ENCODE measurements at regions not wholly inside any gene's neighbourhood (a gene's known extent, or its start where the extent isn't known, plus 50 kb on each side); places are given as distances from the start of the nearest gene placed in this dataset.

- ChIA-PET POLR2A (interaction anchor here (0.6 kb wide), 1 partner anchor 16 kb away, joined by 3 read pairs; no protein-coding TSS in a partner anchor), CTCF (interaction anchor here (0.7 kb wide), 1 partner anchor 992 kb away, joined by 4 read pairs; no protein-coding TSS in a partner anchor)
- no peaks in the 10 kb centered on the region for H3K36me3 ChIP-seq (ENCODE audit: control insufficient read depth in 2 of 2, insufficient read depth in 1 of 2, low read length in 2 of 2)
- H3K27ac ChIP-seq (ENCODE audit: extremely low read depth, low read depth, low read length), result no peak overlapping the region
- no peaks in the 10 kb centered on the region for H3K9me3 ChIP-seq (ENCODE audit: control insufficient read depth, insufficient read depth, low read depth, low read length)
- no peaks in the 10 kb centered on the region for H3K4me1 ChIP-seq (ENCODE audit: control insufficient read depth, insufficient read depth, low read length)
- no peak overlapping the region for H3K4me3 ChIP-seq (ENCODE audit: low read depth, low read length)
- no peak for TF ChIP-seq BCL11B (tag by site-specific recombination; IDR thresholded peaks at IDR 0.05; ENCODE audit: low read depth)
- no peak for TF ChIP-seq ZNF549 (tag by site-specific recombination; IDR thresholded peaks at IDR 0.05)
- no peak for TF ChIP-seq ZBTB1 (tag by site-specific recombination; IDR thresholded peaks at IDR 0.05)
- TF ChIP-seq, protein P1, sequence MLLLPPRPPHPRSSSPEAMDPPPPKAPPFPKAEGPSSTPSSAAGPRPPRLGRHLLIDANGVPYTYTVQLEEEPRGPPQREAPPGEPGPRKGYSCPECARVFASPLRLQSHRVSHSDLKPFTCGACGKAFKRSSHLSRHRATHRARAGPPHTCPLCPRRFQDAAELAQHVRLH (tag by site-specific recombination; IDR thresholded peaks at IDR 0.05), result no peak
- TF ChIP-seq ZNF658 (tag by site-specific recombination; IDR thresholded peaks at IDR 0.05), result no peak
- TF ChIP-seq ZNF121 (tag by site-specific recombination; IDR thresholded peaks at IDR 0.05), result no peak
- TF ChIP-seq ZNF2 (tag by site-specific recombination; IDR thresholded peaks at IDR 0.05), result no peak
- no peak for TF ChIP-seq ZNF544 (tag by site-specific recombination; IDR thresholded peaks at IDR 0.05)
- no peak for TF ChIP-seq ZNF174 (tag by site-specific recombination; IDR thresholded peaks at IDR 0.05)
- TF ChIP-seq KLF1 (tag by site-specific recombination; IDR thresholded peaks at IDR 0.05), result no peak
- TF ChIP-seq ZNF133 (tag by site-specific recombination; IDR thresholded peaks at IDR 0.05), result no peak
- no peak for TF ChIP-seq MYNN (tag by site-specific recombination; IDR thresholded peaks at IDR 0.05; ENCODE audit: borderline replicate concordance)
- TF ChIP-seq, protein P2, sequence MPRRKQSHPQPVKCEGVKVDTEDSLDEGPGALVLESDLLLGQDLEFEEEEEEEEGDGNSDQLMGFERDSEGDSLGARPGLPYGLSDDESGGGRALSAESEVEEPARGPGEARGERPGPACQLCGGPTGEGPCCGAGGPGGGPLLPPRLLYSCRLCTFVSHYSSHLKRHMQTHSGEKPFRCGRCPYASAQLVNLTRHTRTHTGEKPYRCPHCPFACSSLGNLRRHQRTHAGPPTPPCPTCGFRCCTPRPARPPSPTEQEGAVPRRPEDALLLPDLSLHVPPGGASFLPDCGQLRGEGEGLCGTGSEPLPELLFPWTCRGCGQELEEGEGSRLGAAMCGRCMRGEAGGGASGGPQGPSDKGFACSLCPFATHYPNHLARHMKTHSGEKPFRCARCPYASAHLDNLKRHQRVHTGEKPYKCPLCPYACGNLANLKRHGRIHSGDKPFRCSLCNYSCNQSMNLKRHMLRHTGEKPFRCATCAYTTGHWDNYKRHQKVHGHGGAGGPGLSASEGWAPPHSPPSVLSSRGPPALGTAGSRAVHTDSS (tag by site-specific recombination; IDR thresholded peaks at IDR 0.05), result no peak
- no peak for TF ChIP-seq ZNF311 (tag by site-specific recombination; IDR thresholded peaks at IDR 0.05; ENCODE audit: borderline replicate concordance)
These were observed 158.5 kb upstream of the AUTS2 start for GRCh38 chr7:69439636-69440325.

GRCh38 chr7:69440976-69441375, 157.3 kb upstream of the AUTS2 start:
- no peaks in the 10 kb centered on the region for H3K4me1 ChIP-seq (ENCODE audit: control insufficient read depth, insufficient read depth, low read length)
- no peak overlapping the region for H3K4me3 ChIP-seq (ENCODE audit: low read depth, low read length)
- ChIA-PET POLR2A (no interaction called here), CTCF (no interaction called here)
- no peaks in the 10 kb centered on the region for H3K36me3 ChIP-seq (ENCODE audit: control insufficient read depth in 2 of 2, insufficient read depth in 1 of 2, low read length in 2 of 2)
- TF ChIP-seq BCL11B (tag by site-specific recombination; IDR thresholded peaks at IDR 0.05; ENCODE audit: low read depth), result no peak
- no peak for TF ChIP-seq ZNF610 (tag by site-specific recombination; IDR thresholded peaks at IDR 0.05; ENCODE audit: borderline replicate concordance)
- no peak overlapping the region for H3K27ac ChIP-seq (ENCODE audit: extremely low read depth, low read depth, low read length)
- no peaks in the 10 kb centered on the region for H3K9me3 ChIP-seq (ENCODE audit: control insufficient read depth, insufficient read depth, low read depth, low read length)

DNA sequence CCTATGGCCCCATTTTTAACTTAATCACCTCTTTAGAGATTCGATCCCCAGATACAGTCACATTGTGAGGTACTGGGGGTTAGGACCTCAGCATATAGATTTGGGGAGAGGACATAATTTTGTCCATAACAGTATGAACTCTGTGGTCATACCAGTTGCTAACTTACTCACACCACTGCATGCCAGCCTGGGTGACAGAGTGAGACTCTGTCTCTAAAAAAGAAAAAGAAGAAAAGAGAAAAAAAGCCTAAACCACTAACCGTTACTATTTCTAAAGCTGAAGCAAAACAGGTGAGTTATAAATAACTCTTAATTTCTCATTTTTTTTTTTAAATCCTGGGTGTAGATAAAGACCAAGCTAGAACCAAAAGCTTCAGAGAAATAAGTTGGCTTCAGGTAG, 155.1 kb upstream of the AUTS2 start:
- no peaks in the 10 kb centered on the region for H3K9me3 ChIP-seq (ENCODE audit: control insufficient read depth, insufficient read depth, low read depth, low read length)
- H3K36me3 ChIP-seq (ENCODE audit: control insufficient read depth in 2 of 2, insufficient read depth in 1 of 2, low read length in 2 of 2), result no peaks in the 10 kb centered on the region
- H3K4me1 ChIP-seq (ENCODE audit: control insufficient read depth, insufficient read depth, low read length), result no peaks in the 10 kb centered on the region
- H3K27ac ChIP-seq (ENCODE audit: extremely low read depth, low read depth, low read length), result no peak overlapping the region
- H3K4me3 ChIP-seq (ENCODE audit: low read depth, low read length), result no peak overlapping the region
- ChIA-PET CTCF (no interaction called here), POLR2A (no interaction called here)
- TF ChIP-seq ZNF48 (tag by site-specific recombination; IDR thresholded peaks at IDR 0.05) (no peak), EGR2 (tag by site-specific recombination; IDR thresholded peaks at IDR 0.05; ENCODE audit: low read depth) (no peak), ZNF596 (tag by site-specific recombination; IDR thresholded peaks at IDR 0.05) (no peak), ZSCAN16 (tag by site-specific recombination; IDR thresholded peaks at IDR 0.05) (no peak), ZNF146 (tag by site-specific recombination; IDR thresholded peaks at IDR 0.05) (no peak), ZNF121 (tag by site-specific recombination; IDR thresholded peaks at IDR 0.05) (no peak), ZFP41 (tag by site-specific recombination; IDR thresholded peaks at IDR 0.05; ENCODE audit: borderline replicate concordance) (no peak), ZNF221 (tag by site-specific recombination; IDR thresholded peaks at IDR 0.05; ENCODE audit: borderline replicate concordance) (no peak), ZNF37A (tag by site-specific recombination; IDR thresholded peaks at IDR 0.05) (no peak), ZNF2 (tag by site-specific recombination; IDR thresholded peaks at IDR 0.05) (no peak), ZNF23 (tag by site-specific recombination; IDR thresholded peaks at IDR 0.05; ENCODE audit: borderline replicate concordance) (no peak), ZFP69B (tag by site-specific recombination; IDR thresholded peaks at IDR 0.05) (no peak)
- TF ChIP-seq, protein P3, sequence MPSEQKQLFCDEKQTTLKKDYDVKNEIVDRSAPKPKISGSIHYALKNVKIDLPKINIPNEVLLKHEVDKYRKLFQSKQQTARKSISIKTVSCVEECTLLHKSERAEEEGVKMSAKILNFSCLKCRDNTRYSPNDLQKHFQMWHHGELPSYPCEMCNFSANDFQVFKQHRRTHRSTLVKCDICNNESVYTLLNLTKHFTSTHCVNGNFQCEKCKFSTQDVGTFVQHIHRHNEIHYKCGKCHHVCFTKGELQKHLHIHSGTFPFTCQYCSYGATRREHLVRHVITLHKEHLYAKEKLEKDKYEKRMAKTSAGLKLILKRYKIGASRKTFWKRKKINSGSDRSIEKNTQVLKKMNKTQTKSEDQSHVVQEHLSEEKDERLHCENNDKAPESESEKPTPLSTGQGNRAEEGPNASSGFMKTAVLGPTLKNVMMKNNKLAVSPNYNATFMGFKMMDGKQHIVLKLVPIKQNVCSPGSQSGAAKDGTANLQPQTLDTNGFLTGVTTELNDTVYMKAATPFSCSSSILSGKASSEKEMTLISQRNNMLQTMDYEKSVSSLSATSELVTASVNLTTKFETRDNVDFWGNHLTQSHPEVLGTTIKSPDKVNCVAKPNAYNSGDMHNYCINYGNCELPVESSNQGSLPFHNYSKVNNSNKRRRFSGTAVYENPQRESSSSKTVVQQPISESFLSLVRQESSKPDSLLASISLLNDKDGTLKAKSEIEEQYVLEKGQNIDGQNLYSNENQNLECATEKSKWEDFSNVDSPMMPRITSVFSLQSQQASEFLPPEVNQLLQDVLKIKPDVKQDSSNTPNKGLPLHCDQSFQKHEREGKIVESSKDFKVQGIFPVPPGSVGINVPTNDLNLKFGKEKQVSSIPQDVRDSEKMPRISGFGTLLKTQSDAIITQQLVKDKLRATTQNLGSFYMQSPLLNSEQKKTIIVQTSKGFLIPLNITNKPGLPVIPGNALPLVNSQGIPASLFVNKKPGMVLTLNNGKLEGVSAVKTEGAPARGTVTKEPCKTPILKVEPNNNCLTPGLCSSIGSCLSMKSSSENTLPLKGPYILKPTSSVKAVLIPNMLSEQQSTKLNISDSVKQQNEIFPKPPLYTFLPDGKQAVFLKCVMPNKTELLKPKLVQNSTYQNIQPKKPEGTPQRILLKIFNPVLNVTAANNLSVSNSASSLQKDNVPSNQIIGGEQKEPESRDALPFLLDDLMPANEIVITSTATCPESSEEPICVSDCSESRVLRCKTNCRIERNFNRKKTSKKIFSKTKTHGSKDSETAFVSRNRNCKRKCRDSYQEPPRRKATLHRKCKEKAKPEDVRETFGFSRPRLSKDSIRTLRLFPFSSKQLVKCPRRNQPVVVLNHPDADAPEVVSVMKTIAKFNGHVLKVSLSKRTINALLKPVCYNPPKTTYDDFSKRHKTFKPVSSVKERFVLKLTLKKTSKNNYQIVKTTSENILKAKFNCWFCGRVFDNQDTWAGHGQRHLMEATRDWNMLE (tag by site-specific recombination; conservative IDR thresholded peaks at IDR 0.05; ENCODE audit: low read depth), result no peak

Measured in HEK293 (cell line).